Spleen (tissue), 11 donors: ENCODE measurements at regions not wholly inside any gene's neighbourhood (a gene's known extent, or its start where the extent isn't known, plus 50 kb on each side); places are given as distances from the start of the nearest gene placed in this dataset.

Experiments
- DNase-seq: peaks from one replicate; pipeline ENCODE4 v3.0.0-alpha.2; 2020
- H3K27ac ChIP-seq, 8 donors: fragments of 200-600 bp; sonication (generic) in 7 of 8; 1 replicate in 4 of 8; 2 replicates in 4 of 8; pipeline versions ENCODE4 v1.5.0 to v1.8.0; 2016 to 2021; ENCODE audit warnings: inconsistent platforms in 4 of 8, mild to moderate bottlenecking in 4 of 8, moderate library complexity in 1 of 8
- H3K27me3 ChIP-seq, 7 donors: fragments of 200-600 bp; sonication (generic) in 6 of 7; replicated peaks in 1 of 7; 1 replicate in 4 of 7; 2 replicates in 3 of 7; pipeline versions ENCODE4 v1.5.0 to v1.8.0; 2016 to 2021; ENCODE audit warnings: inconsistent platforms in 3 of 7, mild to moderate bottlenecking in 1 of 7
- H3K36me3 ChIP-seq, 6 donors: fragments of 200-600 bp; sonication (generic) in 5 of 6; 1 replicate in 4 of 6; 2 replicates in 2 of 6; pipeline versions ENCODE4 v1.5.0 to v1.8.0; 2016 to 2021; ENCODE audit warnings: inconsistent platforms in 2 of 6
- H3K4me1 ChIP-seq, 6 donors: fragments of 200-600 bp; sonication (generic) in 5 of 6; 1 replicate in 3 of 6; 2 replicates in 3 of 6; pipeline versions ENCODE4 v1.5.0 to v1.8.0; 2016 to 2021; ENCODE audit warnings: inconsistent platforms in 3 of 6
- H3K4me3 ChIP-seq, 8 donors: fragments of 200-600 bp; sonication (generic) in 7 of 8; 1 replicate in 4 of 8; 2 replicates in 4 of 8; pipeline versions ENCODE4 v1.5.0 to v1.8.0; 2016 to 2021; ENCODE audit warnings: inconsistent platforms in 4 of 8, mild to moderate bottlenecking in 4 of 8, moderate library complexity in 2 of 8
- H3K9me3 ChIP-seq, 8 donors: fragments of 200-600 bp; sonication (generic) in 7 of 8; 1 replicate in 4 of 8; 2 replicates in 4 of 8; pipeline versions ENCODE4 v1.5.0 to v1.8.0; 2016 to 2021; ENCODE audit warnings: inconsistent platforms in 4 of 8
- POLR2A ChIP-seq, 3 donors: fragments of 450-650 bp; IDR thresholded peaks; one replicate each; pipeline ENCODE4 v1.5.1; 2017; ENCODE audit warnings: antibody characterized with exemption in 3 of 3, mild to moderate bottlenecking in 1 of 3
- POLR2AphosphoS5 ChIP-seq, 3 donors: sonication (generic); formaldehyde crosslinking; IDR thresholded peaks; one replicate each; pipeline ENCODE4 v1.5.1; 2017; ENCODE audit warnings: antibody characterized with exemption in 3 of 3
- WGBS, 5 donors: extraction: QIAGEN DNeasy Blood & Tissue Kit in 3 of 5; methylation state at CpG; one replicate each; pipeline versions ENCODE4 v1.1.5 to v1.1.7; 2013 to 2018; 5-methylcytosine and 5-hydroxymethylcytosine counted together
- intact Hi-C: fragments of 100-400 bp; cut with DNase I; formaldehyde crosslinking; loops from one replicate; pipeline ENCODE4 v1.15.0; 2023; ENCODE audit warnings: low total_unique reads
- TF ChIP-seq, protein P1 (sequence below), 11 experiments: fragments of 200-600 bp in 7 of 11; fragments of 450-650 bp in 4 of 11; sonication (generic) in 4 of 11; IDR thresholded peaks in 8 of 11; conservative IDR thresholded peaks in 3 of 11; 1 replicate in 7 of 11; 2 replicates in 4 of 11; pipeline versions ENCODE4 v1.4.0 to v1.8.0; 2016 to 2021; ENCODE audit warnings: antibody characterized with exemption in 11 of 11, inconsistent platforms in 4 of 11, mild to moderate bottlenecking in 1 of 11
- donor health status: healthy with polysubstance abuse.
- donor health status: DM: no; HTN: no; CAD: no; lungs with moderate emphysema.
- donor health status: DM: no; HTN: no; CAD: no.
- donor health status: Bipolar disorder and iron deficiency.
- donor health status: healthy.
- donor health status: DM: no; HTN: no; CAD: no.
- donor health status: DM: yes; HTN: yes; CAD: no.

DNA sequence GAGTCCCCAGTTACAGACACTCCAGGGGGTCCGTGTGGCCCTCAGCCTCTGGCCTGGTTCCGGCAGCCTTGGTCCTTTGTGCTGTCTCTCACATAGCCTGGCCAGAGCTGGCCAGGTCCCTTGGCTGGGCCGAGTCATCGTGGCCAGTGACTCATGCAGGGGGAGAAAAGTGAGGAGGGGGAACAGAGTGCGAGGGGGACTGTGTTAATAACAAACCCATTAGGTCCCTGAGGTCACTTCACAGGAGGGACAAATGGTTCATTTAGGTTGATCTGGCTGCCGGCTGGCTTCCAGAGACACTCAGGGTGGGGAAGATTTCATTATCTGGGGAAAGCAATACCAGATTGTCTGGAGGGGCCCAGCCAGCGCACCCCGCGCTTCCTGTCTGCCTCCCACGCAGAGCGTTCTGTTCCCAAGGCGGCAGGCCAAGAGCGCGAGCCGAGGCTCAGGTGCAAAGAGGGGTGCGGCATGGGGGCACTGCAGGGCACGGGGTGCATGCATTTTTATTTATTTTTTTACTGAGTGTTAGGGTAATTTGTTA is 223.1 kb downstream of the SEC14L1 start:
- H3K36me3 ChIP-seq: peaks cover 0 to 4% (median 0%) of the 10 kb centered on the region in 6 donors
- TF ChIP-seq POLR2A (IDR thresholded peaks at IDR 0.05) (no peak), POLR2AphosphoS5 (IDR thresholded peaks at IDR 0.05) (peak in 2 of 3 donors; percentile 60 to 73)
- TF ChIP-seq, protein P1, sequence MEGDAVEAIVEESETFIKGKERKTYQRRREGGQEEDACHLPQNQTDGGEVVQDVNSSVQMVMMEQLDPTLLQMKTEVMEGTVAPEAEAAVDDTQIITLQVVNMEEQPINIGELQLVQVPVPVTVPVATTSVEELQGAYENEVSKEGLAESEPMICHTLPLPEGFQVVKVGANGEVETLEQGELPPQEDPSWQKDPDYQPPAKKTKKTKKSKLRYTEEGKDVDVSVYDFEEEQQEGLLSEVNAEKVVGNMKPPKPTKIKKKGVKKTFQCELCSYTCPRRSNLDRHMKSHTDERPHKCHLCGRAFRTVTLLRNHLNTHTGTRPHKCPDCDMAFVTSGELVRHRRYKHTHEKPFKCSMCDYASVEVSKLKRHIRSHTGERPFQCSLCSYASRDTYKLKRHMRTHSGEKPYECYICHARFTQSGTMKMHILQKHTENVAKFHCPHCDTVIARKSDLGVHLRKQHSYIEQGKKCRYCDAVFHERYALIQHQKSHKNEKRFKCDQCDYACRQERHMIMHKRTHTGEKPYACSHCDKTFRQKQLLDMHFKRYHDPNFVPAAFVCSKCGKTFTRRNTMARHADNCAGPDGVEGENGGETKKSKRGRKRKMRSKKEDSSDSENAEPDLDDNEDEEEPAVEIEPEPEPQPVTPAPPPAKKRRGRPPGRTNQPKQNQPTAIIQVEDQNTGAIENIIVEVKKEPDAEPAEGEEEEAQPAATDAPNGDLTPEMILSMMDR (IDR thresholded peaks at IDR 0.05 in 8 of 11, conservative IDR thresholded peaks at IDR 0.05 in 3 of 11): no peak
- intact Hi-C loops: no loop called here
- 35 to 48% (median 45%) methylated on average over 17 of the region's 17 CpGs for WGBS, 5 donors
- H3K9me3 ChIP-seq: no peaks in the 10 kb centered on the region
- H3K27ac ChIP-seq: peak overlapping the region in 2 of 8 donors; percentile 3 to 60
- no peaks in the 10 kb centered on the region for H3K27me3 ChIP-seq
- peaks cover 21 to 79% (median 58%) of the 10 kb centered on the region in 6 donors for H3K4me1 ChIP-seq
- H3K4me3 ChIP-seq: no peak overlapping the region
- DNase-seq: peak; percentile 79

DNA sequence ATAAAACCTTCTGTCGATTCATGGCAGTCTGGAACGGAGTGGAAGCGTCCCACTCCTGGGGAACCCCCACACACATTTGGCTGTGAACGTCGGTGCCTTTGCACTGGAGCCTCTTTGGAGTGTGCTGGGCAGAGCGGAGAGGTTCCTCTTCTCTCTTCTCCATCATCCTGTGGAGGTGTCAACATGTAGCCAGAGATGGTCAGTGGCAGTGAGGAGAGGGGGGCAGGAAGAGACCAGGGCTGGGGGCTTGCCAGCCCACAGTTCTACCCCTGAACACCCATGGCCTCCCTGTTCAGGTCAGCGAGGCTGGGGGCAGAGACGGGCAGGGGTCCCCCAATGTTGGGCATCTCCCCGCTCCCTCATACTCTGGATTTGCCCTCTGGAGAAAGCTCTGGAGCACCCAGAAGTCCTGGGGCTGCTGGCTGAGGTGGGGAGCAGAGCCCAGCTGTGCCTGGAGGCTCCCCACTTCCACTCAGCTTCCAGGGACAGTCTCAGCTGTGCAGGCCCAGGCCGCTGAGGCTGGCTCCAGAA is 223.7 kb downstream of the SEC14L1 start:
- TF ChIP-seq POLR2AphosphoS5 (IDR thresholded peaks at IDR 0.05) (no peak), POLR2A (IDR thresholded peaks at IDR 0.05) (no peak)
- TF ChIP-seq, protein P1 (IDR thresholded peaks at IDR 0.05 in 8 of 11, conservative IDR thresholded peaks at IDR 0.05 in 3 of 11): no peak
- DNase-seq: peak; percentile 67
- Histone ChIP-seq H3K36me3 (peaks cover 0 to 4% (median 0%) of the 10 kb centered on the region in 6 donors), H3K4me3 (no peak overlapping the region), H3K4me1 (peaks cover 21 to 79% (median 58%) of the 10 kb centered on the region in 6 donors), H3K9me3 (no peaks in the 10 kb centered on the region), H3K27me3 (no peaks in the 10 kb centered on the region), H3K27ac (peak overlapping the region in 1 of 8 donors; percentile 60)
- WGBS, 5 donors: 64 to 70% (median 68%) methylated on average over 10 of the region's 10 CpGs
- intact Hi-C loops: no loop called here

DNA sequence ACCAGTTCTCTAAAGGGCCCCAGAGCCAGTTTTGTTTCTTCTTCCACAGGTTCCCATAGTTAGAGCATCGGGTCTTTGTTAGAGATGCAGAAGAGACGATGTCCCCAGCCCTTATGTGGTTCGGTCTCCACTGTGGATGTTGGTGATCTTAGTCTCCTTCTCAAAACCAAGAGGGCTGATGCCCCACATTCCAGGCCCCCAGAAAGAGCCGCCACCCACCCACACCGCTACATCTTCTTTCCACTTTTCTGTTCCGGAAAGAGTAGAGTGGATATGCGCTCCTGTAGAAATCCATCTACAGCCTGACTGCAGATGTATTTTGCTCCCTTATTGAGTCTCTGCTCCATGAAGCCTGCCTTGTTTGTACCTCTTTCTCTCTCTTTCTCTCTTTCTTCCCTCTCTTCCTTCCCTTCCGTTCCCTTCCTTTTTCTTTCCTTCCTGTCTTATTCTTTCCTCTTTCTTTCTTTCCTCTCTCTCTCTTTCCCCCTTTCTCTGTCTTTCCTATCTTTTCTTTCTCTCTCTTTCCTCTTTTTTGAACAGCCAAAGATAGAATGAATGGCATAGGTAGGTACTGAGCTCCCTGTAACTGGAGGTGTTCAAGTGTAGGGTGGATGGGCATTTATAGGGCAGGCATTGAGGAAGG is 224.3 kb downstream of the SEC14L1 start:
- peak overlapping the region in 4 of 8 donors; percentile 41 to 60 (median 50) for H3K27ac ChIP-seq
- DNase-seq: no peak
- no peaks in the 10 kb centered on the region for H3K27me3 ChIP-seq
- TF ChIP-seq, protein P1 (IDR thresholded peaks at IDR 0.05 in 8 of 11, conservative IDR thresholded peaks at IDR 0.05 in 3 of 11): no peak
- TF ChIP-seq POLR2AphosphoS5 (IDR thresholded peaks at IDR 0.05): no peak
- TF ChIP-seq POLR2A (IDR thresholded peaks at IDR 0.05): no peak
- no peak overlapping the region for H3K4me3 ChIP-seq
- 88 to 96% (median 93%) methylated on average over 8 of the region's 8 CpGs for whole genome bisulfite sequencing, 5 donors
- intact Hi-C loops: no loop called here
- no peaks in the 10 kb centered on the region for H3K9me3 ChIP-seq
- peaks cover 0 to 4% (median 0%) of the 10 kb centered on the region in 6 donors for H3K36me3 ChIP-seq
- H3K4me1 ChIP-seq: peaks cover 21 to 82% (median 63%) of the 10 kb centered on the region in 6 donors

DNA sequence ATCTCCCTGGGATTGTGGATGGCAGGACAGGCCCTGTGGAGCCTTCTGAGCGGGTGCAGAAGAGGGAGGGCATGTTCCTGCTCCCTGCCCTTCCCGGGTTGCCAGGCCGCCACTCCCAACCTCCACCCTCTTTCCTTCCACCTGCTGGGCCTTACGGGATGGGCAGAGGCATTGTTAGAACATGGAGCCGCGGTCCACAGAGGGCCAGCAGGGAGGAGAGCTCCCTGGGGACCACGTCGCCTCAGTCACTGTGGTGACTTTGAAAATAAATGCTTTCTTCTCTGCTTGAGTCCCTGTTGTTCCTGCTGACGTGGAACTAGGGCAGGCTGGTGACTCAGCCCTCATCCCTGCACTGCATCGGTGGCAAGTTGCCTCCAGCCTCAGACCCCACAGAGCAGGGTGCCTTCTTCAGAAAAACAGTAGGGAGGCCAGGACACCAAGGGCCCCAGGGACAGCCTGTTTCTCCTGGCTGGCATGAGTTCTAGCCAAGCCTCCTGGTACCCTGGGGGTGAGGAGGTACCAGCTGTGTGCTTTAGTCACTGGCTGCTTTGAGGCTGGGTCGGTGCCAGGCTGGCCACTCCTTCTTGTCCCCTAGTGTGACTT is 224.9 kb downstream of the SEC14L1 start:
- intact Hi-C loops: no loop called here
- Histone ChIP-seq H3K27ac (peak overlapping the region in 6 of 8 donors; percentile 36 to 60 (median 48)), H3K4me1 (peaks cover 24 to 88% (median 69%) of the 10 kb centered on the region in 6 donors), H3K9me3 (no peaks in the 10 kb centered on the region), H3K27me3 (no peaks in the 10 kb centered on the region), H3K36me3 (peaks cover 0 to 4% (median 0%) of the 10 kb centered on the region in 6 donors), H3K4me3 (no peak overlapping the region)
- TF ChIP-seq POLR2A (IDR thresholded peaks at IDR 0.05) (no peak), POLR2AphosphoS5 (IDR thresholded peaks at IDR 0.05) (peak; percentile 27 to 49 (median 48))
- 52 to 73% (median 66%) methylated on average over 4 to 11 of the region's 11 CpGs for WGBS, 5 donors
- DNase-seq: peak; percentile 67
